ENCODE measurements at regions not wholly inside any gene's neighbourhood (a gene's known extent, or its start where the extent isn't known, plus 50 kb on each side); places are given as distances from the start of the nearest gene placed in this dataset.
"Not testable (repeated sequence)": the region's sequence is repeated elsewhere in the genome, so short reads cannot be mapped to it uniquely, and the experiment has no call there.

DNA sequence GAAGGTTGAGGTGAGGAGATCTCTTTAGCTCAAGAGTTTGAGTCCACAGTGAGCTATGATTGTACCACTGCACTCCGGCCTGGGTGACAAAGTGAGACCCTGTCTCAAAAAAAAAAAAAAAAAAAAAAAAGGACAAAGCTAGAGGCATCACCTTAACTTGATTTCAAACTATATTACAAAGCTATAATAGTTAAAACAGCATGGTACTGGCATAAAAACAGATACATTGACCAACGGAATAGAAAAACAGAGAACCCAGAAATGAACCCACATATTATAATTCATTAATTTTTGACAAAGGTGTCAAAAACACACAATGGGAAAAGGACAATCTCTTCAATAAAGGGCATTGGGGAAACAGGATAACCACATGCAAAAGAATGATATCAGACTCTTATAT, 50.8 kb upstream of the MBOAT1 start:
- no peak for DNase-seq

- DNase-seq, result no peak
Measured at GRCh38 chr6:20265842-20266241, 53.6 kb upstream of the MBOAT1 start.

GRCh38 chr6:20266851-20267608, 54.8 kb upstream of the MBOAT1 start:
- DNase-seq, result no peak

DNA sequence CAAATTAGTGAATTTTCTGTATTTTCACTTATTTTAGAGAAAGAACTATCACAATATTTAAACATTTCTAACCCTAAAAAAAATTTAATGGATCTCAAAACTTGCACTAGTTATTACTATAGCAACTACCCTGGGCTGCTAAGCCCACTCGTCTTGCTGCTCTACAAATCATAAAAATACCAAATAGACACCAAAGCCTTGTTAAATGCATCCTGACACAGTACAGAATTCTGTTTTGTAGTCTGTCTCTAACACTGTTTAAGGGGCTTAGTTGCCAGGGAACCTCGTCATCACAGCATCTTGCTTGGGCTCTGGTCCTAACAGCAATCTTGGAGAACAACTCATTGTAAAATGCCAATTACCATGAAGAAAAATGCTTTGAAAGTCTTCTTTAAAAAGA, 56.9 kb upstream of the MBOAT1 start:
- DNase-seq, result no peak

- DNase-seq, result no peak
Measured at GRCh38 chr6:20271818-20272217, 59.5 kb upstream of the MBOAT1 start.

- DNase-seq, result no peak
Measured at GRCh38 chr6:20274137-20274536, 61.9 kb upstream of the MBOAT1 start.

DNA sequence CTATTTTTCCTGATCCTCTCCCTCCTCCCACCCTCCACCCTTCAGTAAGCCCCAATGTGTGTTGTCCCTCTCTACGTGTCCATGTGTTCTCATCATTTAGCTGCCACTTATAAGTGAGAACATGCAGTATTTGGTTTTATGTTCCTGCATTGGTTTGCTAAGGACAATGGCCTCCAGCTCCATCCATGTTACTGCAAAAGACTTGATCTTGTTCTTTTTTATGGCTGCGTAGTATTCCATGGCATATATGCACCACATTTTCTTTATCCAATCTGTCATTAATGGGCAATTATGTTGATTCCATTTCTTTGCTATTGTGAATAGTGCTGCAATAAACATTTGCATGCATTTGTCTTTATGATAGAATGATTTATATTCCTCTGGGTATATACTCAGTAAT, 63.6 kb upstream of the MBOAT1 start:
- not testable (repeated sequence) for DNase-seq

GRCh38 chr6:20277724-20278123, 65.5 kb upstream of the MBOAT1 start:
- not testable (repeated sequence) for DNase-seq

DNA sequence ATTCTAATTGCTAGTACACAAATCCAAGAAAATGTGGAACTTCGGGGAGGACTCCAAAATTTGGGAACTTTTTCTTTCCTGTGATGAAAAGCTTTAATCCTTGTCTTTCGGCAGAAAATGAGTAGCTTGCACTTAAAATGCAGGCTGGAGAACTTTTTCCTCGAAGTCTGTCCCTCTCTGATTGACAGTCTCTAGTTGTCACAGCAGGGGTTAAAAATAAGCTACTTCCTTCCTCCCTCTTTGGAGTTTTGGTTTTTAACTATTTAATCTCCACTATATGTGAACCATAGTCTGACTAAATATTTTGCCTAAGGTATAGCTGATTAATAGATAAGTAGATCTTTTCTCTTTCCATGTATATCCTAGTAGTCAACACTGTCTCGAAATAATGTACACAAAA, 66.8 kb upstream of the MBOAT1 start:
- no peak for DNase-seq

DNA sequence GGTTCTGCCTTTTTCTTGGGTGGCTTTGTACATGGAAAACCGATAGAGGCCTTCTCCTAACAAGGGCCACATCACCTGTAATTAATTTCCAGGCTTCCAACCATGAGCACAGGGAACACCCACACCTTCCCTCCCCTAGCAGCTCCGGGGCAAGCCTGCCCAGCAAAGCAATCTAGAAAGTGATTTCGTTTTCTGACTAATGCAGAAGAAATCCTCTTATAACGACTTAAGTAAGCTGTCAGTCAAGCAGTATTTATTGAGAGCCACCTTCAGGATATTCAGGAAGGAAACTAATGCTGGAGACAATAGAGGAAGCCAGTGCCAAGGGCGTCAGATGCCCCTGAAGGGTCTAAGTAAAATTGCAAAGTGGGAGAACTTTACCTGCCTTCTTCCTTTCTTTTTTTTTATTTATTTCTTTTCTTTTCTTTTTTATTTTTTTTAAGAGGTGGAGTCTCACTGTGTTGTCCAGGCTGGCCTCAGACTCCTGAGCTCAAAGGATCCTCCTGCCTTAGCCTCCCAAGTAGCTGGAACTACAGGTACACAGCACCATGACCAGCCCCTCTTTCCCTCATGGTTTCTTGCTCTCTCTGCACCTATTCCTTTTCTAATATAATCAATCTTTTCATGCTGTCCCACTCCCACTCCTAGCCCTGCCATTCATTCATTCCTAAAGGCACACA, 67.5 kb upstream of the MBOAT1 start:
- DNase-seq, result no peak

DNA sequence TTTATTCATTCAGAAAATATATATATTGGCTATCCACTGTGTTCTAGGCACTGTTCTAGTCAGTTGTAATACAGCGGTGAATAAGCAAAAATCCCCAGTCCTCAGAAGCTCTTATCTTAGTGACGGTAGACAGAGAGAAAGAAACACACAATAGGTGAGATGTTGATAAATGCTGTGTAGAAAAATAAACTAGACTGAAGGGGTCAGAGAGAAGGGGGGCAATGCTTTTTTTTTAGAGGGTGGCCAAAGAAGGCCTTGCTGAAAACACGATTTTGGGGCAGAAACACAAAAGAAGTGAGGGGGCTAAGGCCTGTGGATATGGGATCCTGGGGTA, 68.0 kb upstream of the MBOAT1 start:
- no peak for DNase-seq

- no peak for DNase-seq
Measured at GRCh38 chr6:20284672-20285071, 72.4 kb upstream of the MBOAT1 start.

DNA sequence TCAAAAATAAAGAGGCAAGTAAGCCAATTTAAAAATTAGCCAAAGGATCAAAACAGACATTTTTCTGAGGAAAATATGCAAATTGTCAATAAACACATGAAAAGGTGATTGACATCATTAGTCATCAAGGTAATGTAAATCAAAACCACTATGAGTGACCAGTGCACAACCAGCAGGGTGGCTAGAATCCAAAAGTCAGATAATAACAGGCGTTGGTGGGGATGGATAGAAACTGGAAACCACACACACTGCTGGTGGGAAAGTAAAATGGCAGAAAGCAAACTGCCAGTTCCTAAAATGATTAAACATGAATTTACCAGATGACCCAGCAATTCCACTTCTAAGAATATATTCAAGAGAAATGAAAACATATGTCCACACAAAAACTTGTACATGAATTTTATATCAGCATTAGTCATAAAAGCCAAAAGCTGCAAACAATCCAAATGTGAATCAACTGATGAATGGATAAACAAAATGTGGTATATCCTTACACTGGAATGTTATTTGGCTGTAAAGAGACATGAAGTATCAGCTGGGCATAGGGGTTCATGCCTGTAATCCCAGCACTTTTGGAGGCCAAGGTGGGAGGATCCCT, 74.8 kb upstream of the MBOAT1 start:
- no peak for DNase-seq

GRCh38 chr6:20291764-20292580, 79.7 kb upstream of the MBOAT1 start:
- DNase-seq, result peak; percentile 78

- DNase-seq, result no peak
Measured at GRCh38 chr6:20292905-20293304, 80.6 kb upstream of the MBOAT1 start.

GRCh38 chr6:20301256-20301655, 89.0 kb upstream of the MBOAT1 start:
- no peak for DNase-seq

- no peak for DNase-seq
Measured at GRCh38 chr6:20302168-20302567, 89.9 kb upstream of the MBOAT1 start.

- DNase-seq, result peak; percentile 20
Measured at GRCh38 chr6:20302702-20303251, 90.5 kb upstream of the MBOAT1 start.

DNA sequence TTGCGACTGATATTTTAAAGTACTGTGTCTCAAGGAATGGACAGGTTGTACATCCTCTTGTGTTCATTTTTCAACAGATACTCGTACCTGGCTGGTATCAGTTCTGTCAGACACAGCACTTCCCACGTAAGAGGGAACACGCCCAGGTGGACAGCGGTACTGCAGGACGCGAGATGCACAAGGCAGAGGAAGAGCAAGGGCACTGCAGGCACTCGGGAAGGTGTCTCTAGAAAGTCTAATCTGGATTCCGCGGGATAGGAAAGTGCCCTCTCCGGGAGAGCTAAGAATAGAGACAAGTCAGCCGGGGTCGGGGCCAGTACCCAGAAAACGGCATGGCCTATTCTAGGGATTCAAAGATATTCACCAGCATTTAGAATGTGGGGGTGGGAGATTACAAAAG, 94.2 kb upstream of the MBOAT1 start:
- DNase-seq, result no peak

- DNase-seq, result no peak
Measured at GRCh38 chr6:20309186-20309585, 92.5 kb upstream of the E2F3 start.

GRCh38 chr6:20310185-20310584, 91.5 kb upstream of the E2F3 start:
- DNase-seq, result no peak

GRCh38 chr6:20312606-20313005, 89.1 kb upstream of the E2F3 start:
- DNase-seq, result no peak

DNA sequence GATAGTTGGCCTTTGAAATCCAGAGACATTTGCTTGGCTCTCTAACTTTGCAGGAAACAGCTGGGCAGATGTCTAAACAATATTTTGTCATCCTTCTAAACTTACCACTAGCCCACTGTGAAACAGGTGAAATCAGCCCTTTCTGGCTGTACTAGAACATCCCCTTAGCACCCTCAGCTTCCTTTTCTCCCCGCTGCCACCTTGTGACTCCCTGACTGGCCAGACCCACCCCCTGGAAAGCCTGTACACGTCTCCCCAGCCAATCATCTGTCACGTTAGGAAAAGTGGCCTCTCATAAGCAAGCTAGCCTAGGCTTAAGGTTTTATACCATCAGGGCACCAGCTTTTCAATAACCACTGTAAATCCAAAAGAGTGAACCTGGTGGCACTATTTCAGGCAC, 88.6 kb upstream of the E2F3 start:
- DNase-seq, result no peak
